Right cardiac atrium (tissue), 5 donors: ENCODE measurements at regions not wholly inside any gene's neighbourhood (a gene's known extent, or its start where the extent isn't known, plus 50 kb on each side); places are given as distances from the start of the nearest gene placed in this dataset.
"Not testable (repeated sequence)": the region's sequence is repeated elsewhere in the genome, so short reads cannot be mapped to it uniquely, and the experiment has no call there.

Experiments used
- ATAC-seq, 2 donors: fragments of 200-7000 bp; cut with Tn5 transposase; one replicate each; pipeline versions ENCODE4 v1.8.0 to v1.9.1; 2020; ENCODE audit warnings: moderate library complexity in 2 of 2, mild to moderate bottlenecking in 1 of 2
- DNase-seq, 3 donors: peaks; one replicate each; pipeline ENCODE4 v3.0.0-alpha.2; 2020
- H3K27ac ChIP-seq: one replicate; pipeline ENCODE4 v1.5.1; 2013; ENCODE audit warnings: mild to moderate bottlenecking, low read length, control low read depth, moderate library complexity
- H3K27me3 ChIP-seq: one replicate; pipeline ENCODE4 v1.6.1; 2013; ENCODE audit not compliant: control insufficient read depth, insufficient read depth
- H3K4me1 ChIP-seq: one replicate; pipeline ENCODE4 v1.6.1; 2013; ENCODE audit warnings: low read length; ENCODE audit not compliant: control insufficient read depth, insufficient read depth
- H3K4me3 ChIP-seq: one replicate; pipeline ENCODE4 v1.5.1; 2013; ENCODE audit warnings: low read length, control low read depth
- H3K9me3 ChIP-seq: one replicate; pipeline ENCODE4 v1.6.1; 2013; ENCODE audit warnings: low read length; ENCODE audit not compliant: control insufficient read depth
- WGBS: extraction: QIAGEN DNeasy Blood & Tissue Kit; methylation state at CpG from one replicate; pipeline ENCODE4 v1.1.7; 2013; 5-methylcytosine and 5-hydroxymethylcytosine counted together
- intact Hi-C, 4 donors: fragments of 100-400 bp; cut with DNase I; formaldehyde crosslinking; loops; one replicate each; pipeline versions ENCODE4 v1.11.0 to v1.14.0; 2022 to 2023
- donor health status: healthy with polysubstance abuse.
- donor health status: DM: no; HTN: yes; CAD: no.
- donor health status: DM: no; HTN: no; CAD: no.
- donor health status: DM: no; HTN: yes; CAD: no; lungs with severe emphysema.
- donor health status: DM: yes; HTN: yes; CAD: no.

DNA sequence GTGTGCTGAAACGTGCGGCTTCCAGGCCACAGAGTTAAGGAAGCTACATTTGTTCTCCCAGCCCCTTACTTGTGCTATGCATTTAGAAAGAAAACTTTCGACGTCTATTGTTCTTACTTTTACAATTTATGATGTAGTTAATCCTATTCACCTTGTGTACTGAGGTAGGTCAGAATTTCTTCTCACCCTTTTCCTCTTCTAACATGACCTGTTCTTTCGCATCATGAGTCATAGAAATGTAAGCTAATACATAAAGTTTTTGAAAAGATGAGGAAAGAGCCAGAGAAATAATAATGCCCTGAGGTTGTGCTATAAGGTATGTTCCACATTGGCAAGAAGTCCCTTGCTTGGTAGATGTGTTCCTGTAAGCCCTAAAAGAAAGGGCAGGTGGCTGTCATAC lies 298.3 kb downstream of the TRIML1 start:
- Histone ChIP-seq H3K4me1 (no peaks in the 10 kb centered on the region), H3K27ac (no peak overlapping the region), H3K27me3 (no peaks in the 10 kb centered on the region), H3K9me3 (no peaks in the 10 kb centered on the region), H3K4me3 (no peak overlapping the region)
- 84% methylated on average over 5 of the region's 5 CpGs for WGBS
- intact Hi-C loops, result no loop called here
- ATAC-seq, result no peak
- DNase-seq, result no peak

DNA sequence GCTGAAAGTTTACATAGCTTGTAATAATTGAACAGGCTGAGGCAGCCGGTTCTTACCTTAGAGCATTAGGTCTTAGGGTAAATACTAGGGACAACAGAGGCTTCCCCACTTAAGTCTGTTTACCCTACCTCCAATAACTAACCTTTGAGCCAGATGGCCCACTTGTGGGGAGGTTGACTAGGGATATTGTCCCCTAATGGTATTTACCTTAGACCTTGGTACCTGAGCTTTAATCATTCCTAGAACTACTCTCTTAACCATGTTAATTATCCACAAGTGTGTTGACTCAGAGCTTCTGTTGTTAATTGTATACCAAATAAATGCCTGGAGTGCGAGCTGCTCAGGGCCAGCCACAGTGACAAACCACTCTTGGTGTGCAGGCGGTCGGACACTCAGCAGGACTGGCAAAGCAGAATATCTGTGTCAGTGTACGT lies 299.2 kb downstream of the TRIML1 start:
- H3K9me3 ChIP-seq, H3K4me1 ChIP-seq, DNase-seq, intact Hi-C loops, ATAC-seq, H3K4me3 ChIP-seq, H3K27me3 ChIP-seq, H3K27ac ChIP-seq: not testable (repeated sequence)
- 91% methylated on average over 5 of the region's 5 CpGs for WGBS

DNA sequence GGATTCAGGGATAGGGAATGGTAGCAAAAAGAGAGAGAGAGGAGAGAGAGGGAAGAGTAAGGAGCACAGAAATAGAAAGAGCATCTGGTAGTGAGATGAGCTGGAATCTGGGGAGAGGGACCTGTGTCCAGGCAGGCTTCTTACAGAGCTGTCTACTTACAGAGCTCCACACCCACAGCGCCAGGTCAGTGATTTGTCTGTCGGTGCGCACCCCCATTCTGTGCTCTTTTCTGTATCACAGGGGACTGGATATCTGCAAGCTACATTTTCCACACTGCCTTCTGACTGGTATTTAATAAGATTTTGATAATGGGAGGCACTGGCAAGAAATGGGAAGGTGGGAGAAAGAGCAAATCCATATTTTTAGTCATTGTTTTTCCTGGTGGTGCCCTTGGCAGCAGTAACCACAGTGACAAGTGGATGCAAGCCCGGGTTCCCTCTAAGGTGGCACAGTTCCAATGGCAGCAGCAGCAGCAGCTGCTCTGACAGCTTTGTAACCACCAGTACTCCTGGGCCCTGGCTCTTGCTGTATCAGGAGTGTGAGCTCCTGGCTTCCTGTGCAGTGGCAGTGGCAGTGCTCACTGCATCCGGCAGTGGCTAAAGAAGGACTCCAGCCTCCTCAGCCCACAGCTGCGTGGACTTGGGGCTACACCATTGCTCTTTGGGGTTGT lies 300.5 kb downstream of the TRIML1 start:
- 51% methylated on average over 6 of the region's 6 CpGs for WGBS
- ATAC-seq (peak; percentile 93), DNase-seq (peak; percentile 32 to 76 (median 75))
- H3K9me3 ChIP-seq, result no peaks in the 10 kb centered on the region
- H3K27ac ChIP-seq, result peak overlapping the region; percentile 72
- no peak overlapping the region for H3K4me3 ChIP-seq
- intact Hi-C loops, result no loop called here
- H3K27me3 ChIP-seq, result no peaks in the 10 kb centered on the region
- no peaks in the 10 kb centered on the region for H3K4me1 ChIP-seq

GRCh38 chr4:188444500-188444899 lies 305.3 kb downstream of the TRIML1 start:
- H3K27me3 ChIP-seq, result no peaks in the 10 kb centered on the region
- 86% methylated on average over 4 of the region's 4 CpGs for WGBS
- H3K4me1 ChIP-seq, result no peaks in the 10 kb centered on the region
- no peak overlapping the region for H3K4me3 ChIP-seq
- ATAC-seq (no peak), DNase-seq (no peak)
- no peaks in the 10 kb centered on the region for H3K9me3 ChIP-seq
- no peak overlapping the region for H3K27ac ChIP-seq
- intact Hi-C loops, result no loop called here

GRCh38 chr4:188448996-188449395 lies 309.8 kb downstream of the TRIML1 start:
- H3K4me1 ChIP-seq, ATAC-seq, H3K27me3 ChIP-seq, H3K4me3 ChIP-seq, intact Hi-C loops, H3K9me3 ChIP-seq, H3K27ac ChIP-seq, DNase-seq: not testable (repeated sequence)
- WGBS, result 59% methylated on average over 2 of the region's 4 CpGs

DNA sequence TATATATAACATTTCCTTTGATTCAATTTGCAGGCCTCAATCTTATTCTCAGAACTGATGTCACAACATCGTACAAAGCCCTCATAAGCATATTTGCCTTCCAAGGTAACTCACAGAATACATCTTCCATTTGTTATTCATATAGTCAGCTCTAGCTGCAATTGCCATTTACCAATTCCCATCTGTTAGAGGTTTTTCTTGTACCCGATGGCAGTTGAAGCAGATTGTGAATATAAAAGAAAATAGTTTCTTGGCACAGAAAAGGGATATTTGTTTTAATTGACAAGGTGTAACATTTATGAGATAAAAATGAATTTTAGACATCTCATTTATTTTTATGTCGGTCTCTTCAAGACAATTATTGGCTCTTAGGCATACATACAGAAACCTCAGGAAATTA lies 311.3 kb downstream of the TRIML1 start:
- no peak overlapping the region for H3K4me3 ChIP-seq
- no peaks in the 10 kb centered on the region for H3K4me1 ChIP-seq
- WGBS, result 72% methylated on average over 3 of the region's 3 CpGs
- DNase-seq, result no peak
- no peaks in the 10 kb centered on the region for H3K27me3 ChIP-seq
- ATAC-seq, result no peak
- no peaks in the 10 kb centered on the region for H3K9me3 ChIP-seq
- H3K27ac ChIP-seq, result no peak overlapping the region
- intact Hi-C loops, result no loop called here

- intact Hi-C loops, result no loop called here
- Histone ChIP-seq H3K27ac (no peak overlapping the region), H3K4me3 (no peak overlapping the region), H3K9me3 (no peaks in the 10 kb centered on the region), H3K4me1 (no peaks in the 10 kb centered on the region), H3K27me3 (no peaks in the 10 kb centered on the region)
- WGBS, result 23% methylated on average over 11 of the region's 11 CpGs
- DNase-seq, result no peak
- no peak for ATAC-seq
These were observed 312.9 kb downstream of the TRIML1 start for GRCh38 chr4:188452097-188452496.

DNA sequence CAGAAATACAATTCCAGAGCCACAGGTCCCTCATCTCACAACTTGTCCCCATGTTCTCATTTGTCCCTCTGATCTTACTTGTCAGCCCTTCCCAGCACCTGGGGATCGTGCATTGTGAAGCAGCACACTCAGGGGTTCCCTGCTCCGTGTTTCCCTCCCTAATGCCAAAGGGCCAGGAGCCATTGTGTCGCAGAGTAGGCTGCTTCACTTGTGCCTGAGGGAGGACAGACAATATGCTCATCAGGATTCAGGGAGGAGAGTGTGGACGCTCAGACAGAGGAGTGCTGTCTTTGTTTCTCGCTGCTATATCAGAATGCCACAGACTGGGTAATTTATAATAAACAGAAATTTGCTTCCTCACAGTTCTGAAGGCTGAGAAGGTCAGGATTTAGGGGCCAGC lies 315.3 kb downstream of the TRIML1 start:
- Histone ChIP-seq H3K27me3 (no peaks in the 10 kb centered on the region), H3K4me1 (no peaks in the 10 kb centered on the region), H3K27ac (no peak overlapping the region), H3K4me3 (no peak overlapping the region), H3K9me3 (no peaks in the 10 kb centered on the region)
- WGBS, result 72% methylated on average over 5 of the region's 5 CpGs
- ATAC-seq, result no peak
- no peak for DNase-seq
- intact Hi-C loops, result no loop called here

GRCh38 chr4:188455062-188455752 lies 316.0 kb downstream of the TRIML1 start:
- WGBS, result 82% methylated on average over 6 of the region's 6 CpGs
- ATAC-seq, result no peak
- intact Hi-C loops, result no loop called here

GRCh38 chr4:188459381-188459780 lies 320.1 kb downstream of the TRIML1 start:
- Histone ChIP-seq H3K27me3 (no peaks in the 10 kb centered on the region), H3K27ac (no peak overlapping the region), H3K9me3 (no peaks in the 10 kb centered on the region), H3K4me1 (no peaks in the 10 kb centered on the region), H3K4me3 (no peak overlapping the region)
- no peak for ATAC-seq
- intact Hi-C loops, result no loop called here
- DNase-seq, result no peak
- 69% methylated on average over 1 of the region's 1 CpG for WGBS

More at GRCh38 chr4:188455062-188455752, 316.0 kb downstream of the TRIML1 start:
- DNase-seq, result no peak
- Histone ChIP-seq H3K27ac (no peak overlapping the region), H3K27me3 (no peaks in the 10 kb centered on the region), H3K9me3 (no peaks in the 10 kb centered on the region), H3K4me1 (no peaks in the 10 kb centered on the region), H3K4me3 (no peak overlapping the region)

DNA sequence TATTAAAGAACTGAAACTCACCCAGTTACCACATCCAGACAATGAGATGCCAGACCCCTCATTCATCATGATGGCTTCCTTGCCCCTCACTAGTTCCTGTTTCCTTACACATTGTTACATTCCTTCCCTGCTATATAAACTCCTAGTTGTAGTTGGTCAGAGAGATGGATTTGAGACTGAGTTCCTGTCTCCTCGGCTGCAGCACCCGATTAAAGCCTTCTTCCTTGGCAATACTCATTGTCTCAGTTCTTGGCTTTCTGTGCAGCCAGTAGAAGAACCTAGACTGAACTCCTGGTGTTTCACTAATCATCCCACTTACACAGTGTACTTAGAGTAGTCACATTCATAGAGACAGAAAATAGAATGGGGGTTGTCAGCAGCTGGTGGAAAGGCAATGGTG lies 324.7 kb downstream of the TRIML1 start:
- intact Hi-C loops, result no loop called here
- H3K27me3 ChIP-seq, result no peaks in the 10 kb centered on the region
- DNase-seq (no peak), ATAC-seq (no peak)
- no peaks in the 10 kb centered on the region for H3K9me3 ChIP-seq
- no peak overlapping the region for H3K4me3 ChIP-seq
- 50% methylated on average over 2 of the region's 2 CpGs for WGBS
- no peak overlapping the region for H3K27ac ChIP-seq
- H3K4me1 ChIP-seq, result no peaks in the 10 kb centered on the region
